NCI-H345 treated with DMSO at 0.1 percent for 48 hours (cell line): ENCODE measurements at regions not wholly inside any gene's neighbourhood (a gene's known extent, or its start where the extent isn't known, plus 50 kb on each side); places are given as distances from the start of the nearest gene placed in this dataset.

Experiments
- DNase-seq: peaks from one replicate; lab custom pipeline; 2025; ENCODE audit not compliant: unreplicated experiment; lab: John Stamatoyannopoulos, UW

- DNase-seq: no peak
Observed at GRCh38 chr13:72458701-72459100, 268.7 kb downstream of the MZT1 start.

- no peak for DNase-seq
Observed at GRCh38 chr13:72457151-72457550, 270.3 kb downstream of the MZT1 start.

GRCh38 chr13:72456486-72456885 is 270.9 kb downstream of the MZT1 start:
- DNase-seq: no peak

GRCh38 chr13:72453161-72453560 is 274.3 kb downstream of the MZT1 start:
- no peak for DNase-seq

- no peak for DNase-seq
Observed at GRCh38 chr13:72448082-72448481, 279.3 kb downstream of the MZT1 start.

GRCh38 chr13:72444999-72445398 is 282.4 kb downstream of the MZT1 start:
- DNase-seq: no peak

GRCh38 chr13:72437458-72437857 is 290.0 kb downstream of the MZT1 start:
- no peak for DNase-seq

- no peak for DNase-seq
Observed at GRCh38 chr13:72435251-72435650, 292.2 kb downstream of the MZT1 start.

GRCh38 chr13:72431981-72432682 is 295.3 kb downstream of the MZT1 start:
- no peak for DNase-seq

- DNase-seq: no peak
Observed at GRCh38 chr13:72430923-72431322, 296.5 kb downstream of the MZT1 start.

- no peak for DNase-seq
Observed at GRCh38 chr13:72427757-72428528, 299.5 kb downstream of the MZT1 start.

- DNase-seq: no peak
Observed at GRCh38 chr13:72424059-72424458, 303.4 kb downstream of the MZT1 start.

GRCh38 chr13:72415817-72416216 is 311.6 kb downstream of the MZT1 start:
- no peak for DNase-seq

- DNase-seq: no peak
Observed at GRCh38 chr13:72412481-72412880, 314.9 kb downstream of the MZT1 start.

- DNase-seq: no peak
Observed at GRCh38 chr13:72405441-72405840, 322.0 kb downstream of the MZT1 start.

GRCh38 chr13:72403396-72404010 is 323.9 kb downstream of the MZT1 start:
- no peak for DNase-seq

GRCh38 chr13:72400856-72401255 is 326.6 kb downstream of the MZT1 start:
- no peak for DNase-seq

- no peak for DNase-seq
Observed at GRCh38 chr13:72399351-72399750, 328.1 kb downstream of the MZT1 start.

- no peak for DNase-seq
Observed at GRCh38 chr13:72397265-72397664, 330.2 kb downstream of the MZT1 start.

- no peak for DNase-seq
Observed at GRCh38 chr13:72390909-72391308, 336.5 kb downstream of the MZT1 start.

GRCh38 chr13:72386138-72386684 is 341.2 kb downstream of the MZT1 start:
- no peak for DNase-seq

- DNase-seq: no peak
Observed at GRCh38 chr13:72384879-72385278, 342.6 kb downstream of the MZT1 start.
